Thyroid gland (tissue), 4 donors: ENCODE measurements at regions not wholly inside any gene's neighbourhood (a gene's known extent, or its start where the extent isn't known, plus 50 kb on each side); places are given as distances from the start of the nearest gene placed in this dataset.

Source experiments
- POLR2A ChIP-seq, 2 donors: fragments of 450-650 bp; IDR thresholded peaks; one replicate each; pipeline ENCODE4 v1.6.1; 2017; ENCODE audit warnings: antibody characterized with exemption in 2 of 2, mild to moderate bottlenecking in 2 of 2, moderate library complexity in 1 of 2
- TF ChIP-seq, protein P1 (sequence below), 6 experiments: fragments of 200-600 bp in 3 of 6; fragments of 450-650 bp in 3 of 6; sonication (generic) in 3 of 6; IDR thresholded peaks; one replicate each; pipeline ENCODE4 v1.5.1; 2016 to 2019; ENCODE audit warnings: antibody characterized with exemption in 6 of 6, mild to moderate bottlenecking in 2 of 6, inconsistent platforms in 1 of 6, moderate library complexity in 1 of 6

DNA sequence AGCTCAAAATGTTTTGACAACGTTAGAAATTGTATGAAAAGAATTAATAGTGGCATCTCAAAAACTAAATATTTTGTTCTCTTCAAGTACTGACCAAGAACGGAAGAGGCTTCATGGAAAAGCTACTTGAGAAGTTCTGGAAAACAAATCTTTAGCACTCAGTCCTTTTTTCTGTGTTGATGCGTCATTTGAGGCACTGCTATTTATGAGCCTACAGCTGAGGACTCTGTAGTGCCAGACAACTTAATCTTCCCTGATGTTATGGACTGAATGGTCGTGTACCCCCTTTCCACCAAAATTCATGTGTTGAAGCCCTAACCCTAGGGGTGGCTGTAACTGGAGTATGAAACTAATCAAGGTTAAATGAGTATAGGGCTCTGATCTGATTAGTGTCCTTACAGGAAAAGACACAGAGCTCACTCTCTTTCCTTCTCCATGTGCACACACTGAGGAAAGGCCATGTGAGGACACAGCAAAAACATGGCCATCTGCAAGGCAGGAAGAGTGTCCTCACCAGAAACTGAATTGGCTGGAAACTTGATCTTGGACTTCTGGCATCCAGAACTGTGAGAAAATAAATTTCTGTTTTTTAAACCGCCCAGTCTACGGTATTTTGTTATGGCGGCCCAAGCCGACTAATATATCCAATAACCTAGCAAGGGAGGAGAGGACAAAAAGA lies 337.0 kb upstream of the CLEC14A start:
- TF ChIP-seq, protein P1, sequence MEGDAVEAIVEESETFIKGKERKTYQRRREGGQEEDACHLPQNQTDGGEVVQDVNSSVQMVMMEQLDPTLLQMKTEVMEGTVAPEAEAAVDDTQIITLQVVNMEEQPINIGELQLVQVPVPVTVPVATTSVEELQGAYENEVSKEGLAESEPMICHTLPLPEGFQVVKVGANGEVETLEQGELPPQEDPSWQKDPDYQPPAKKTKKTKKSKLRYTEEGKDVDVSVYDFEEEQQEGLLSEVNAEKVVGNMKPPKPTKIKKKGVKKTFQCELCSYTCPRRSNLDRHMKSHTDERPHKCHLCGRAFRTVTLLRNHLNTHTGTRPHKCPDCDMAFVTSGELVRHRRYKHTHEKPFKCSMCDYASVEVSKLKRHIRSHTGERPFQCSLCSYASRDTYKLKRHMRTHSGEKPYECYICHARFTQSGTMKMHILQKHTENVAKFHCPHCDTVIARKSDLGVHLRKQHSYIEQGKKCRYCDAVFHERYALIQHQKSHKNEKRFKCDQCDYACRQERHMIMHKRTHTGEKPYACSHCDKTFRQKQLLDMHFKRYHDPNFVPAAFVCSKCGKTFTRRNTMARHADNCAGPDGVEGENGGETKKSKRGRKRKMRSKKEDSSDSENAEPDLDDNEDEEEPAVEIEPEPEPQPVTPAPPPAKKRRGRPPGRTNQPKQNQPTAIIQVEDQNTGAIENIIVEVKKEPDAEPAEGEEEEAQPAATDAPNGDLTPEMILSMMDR (IDR thresholded peaks at IDR 0.05) = no peak
- TF ChIP-seq POLR2A (IDR thresholded peaks at IDR 0.05) = no peak
